Ishikawa (cell line): ENCODE measurements at regions not wholly inside any gene's neighbourhood (a gene's known extent, or its start where the extent isn't known, plus 50 kb on each side); places are given as distances from the start of the nearest gene placed in this dataset.

ENCODE experiments used
- CEBPB ChIP-seq: IDR thresholded peaks from 2 replicates; pipeline ENCODE4 v1.6.1; 2012
- CREB1 ChIP-seq: IDR thresholded peaks from 2 replicates; pipeline ENCODE4 v1.6.1; 2012; ENCODE audit warnings: low read depth
- EGR1 ChIP-seq: IDR thresholded peaks from 2 replicates; pipeline ENCODE4 v1.6.1; 2012
- EP300 ChIP-seq: IDR thresholded peaks from 2 replicates; pipeline ENCODE4 v1.6.1; 2012; ENCODE audit warnings: borderline replicate concordance
- FOXM1 ChIP-seq: IDR thresholded peaks from 2 replicates; pipeline ENCODE4 v1.6.1; 2012; ENCODE audit warnings: low read depth, borderline replicate concordance
- MAX ChIP-seq: IDR thresholded peaks from 2 replicates; pipeline ENCODE4 v1.6.1; 2012
- NFIC ChIP-seq: IDR thresholded peaks from 2 replicates; pipeline ENCODE4 v1.6.1; 2012
- RAD21 ChIP-seq: IDR thresholded peaks from 2 replicates; pipeline ENCODE4 v1.6.1; 2012; ENCODE audit warnings: low read depth
- TAF1 ChIP-seq: IDR thresholded peaks from 2 replicates; pipeline ENCODE4 v1.6.1; 2012; ENCODE audit warnings: low read depth, mild to moderate bottlenecking
- TCF12 ChIP-seq: IDR thresholded peaks from 2 replicates; pipeline ENCODE4 v1.6.1; 2012; ENCODE audit warnings: low read depth
- TEAD4 ChIP-seq: IDR thresholded peaks from 2 replicates; pipeline ENCODE4 v1.6.1; 2012
- USF1 ChIP-seq: IDR thresholded peaks from 2 replicates; pipeline ENCODE4 v1.6.1; 2012
- YY1 ChIP-seq: IDR thresholded peaks from 2 replicates; pipeline ENCODE4 v1.6.1; 2012; ENCODE audit warnings: low read depth
- ZBTB7A ChIP-seq: IDR thresholded peaks from 2 replicates; pipeline ENCODE4 v1.6.1; 2012; ENCODE audit warnings: low read depth
- TF ChIP-seq, protein P1 (sequence below): IDR thresholded peaks from 2 replicates; pipeline ENCODE4 v1.6.1; 2012; ENCODE audit warnings: low read depth, mild to moderate bottlenecking

DNA sequence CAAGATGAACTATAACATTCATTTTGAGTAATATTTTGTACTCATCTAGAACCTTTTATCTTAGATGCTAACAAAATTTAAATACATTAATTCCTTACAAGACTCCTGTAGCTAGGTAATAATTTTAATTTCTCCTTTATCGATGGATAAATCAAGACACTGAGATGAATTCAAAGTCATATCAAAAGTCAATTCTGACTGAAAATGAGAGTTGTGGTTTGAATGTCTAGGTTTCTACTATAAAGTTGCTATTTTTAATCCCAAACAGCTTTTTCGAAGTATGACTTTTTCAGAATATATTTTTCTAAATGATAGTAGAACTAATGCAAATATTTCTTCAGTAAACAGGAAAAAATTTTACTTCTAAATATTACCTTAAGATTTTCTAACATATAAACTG is 491.7 kb upstream of the FAM174A start:
- TF ChIP-seq ZBTB7A (no peak), CREB1 (no peak), CEBPB (no peak), MAX (no peak)

DNA sequence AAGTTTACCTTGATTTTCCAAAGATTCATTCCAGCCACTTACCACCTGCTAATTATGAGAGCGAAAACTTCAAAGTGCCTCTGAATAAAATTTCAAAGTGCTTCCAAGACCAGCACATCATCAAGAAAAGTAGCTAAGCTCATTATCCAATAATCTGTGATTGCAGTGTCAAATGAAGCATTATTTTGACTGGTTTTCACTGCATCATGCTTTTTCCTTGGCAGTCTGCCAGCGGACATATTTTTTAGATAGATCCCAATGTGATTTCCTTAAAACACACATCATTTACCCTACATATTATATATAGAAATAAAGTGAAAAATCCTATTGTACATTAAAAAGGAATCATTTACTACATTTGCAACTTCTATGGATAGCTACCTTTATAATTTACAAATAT is 508.6 kb upstream of the FAM174A start:
- TF ChIP-seq EP300 (no peak), ZBTB7A (no peak), TCF12 (no peak), TEAD4 (no peak), YY1 (no peak), FOXM1 (no peak), MAX (no peak), CEBPB (no peak), NFIC (no peak), RAD21 (no peak), USF1 (no peak), EGR1 (no peak)
- TF ChIP-seq, protein P1, sequence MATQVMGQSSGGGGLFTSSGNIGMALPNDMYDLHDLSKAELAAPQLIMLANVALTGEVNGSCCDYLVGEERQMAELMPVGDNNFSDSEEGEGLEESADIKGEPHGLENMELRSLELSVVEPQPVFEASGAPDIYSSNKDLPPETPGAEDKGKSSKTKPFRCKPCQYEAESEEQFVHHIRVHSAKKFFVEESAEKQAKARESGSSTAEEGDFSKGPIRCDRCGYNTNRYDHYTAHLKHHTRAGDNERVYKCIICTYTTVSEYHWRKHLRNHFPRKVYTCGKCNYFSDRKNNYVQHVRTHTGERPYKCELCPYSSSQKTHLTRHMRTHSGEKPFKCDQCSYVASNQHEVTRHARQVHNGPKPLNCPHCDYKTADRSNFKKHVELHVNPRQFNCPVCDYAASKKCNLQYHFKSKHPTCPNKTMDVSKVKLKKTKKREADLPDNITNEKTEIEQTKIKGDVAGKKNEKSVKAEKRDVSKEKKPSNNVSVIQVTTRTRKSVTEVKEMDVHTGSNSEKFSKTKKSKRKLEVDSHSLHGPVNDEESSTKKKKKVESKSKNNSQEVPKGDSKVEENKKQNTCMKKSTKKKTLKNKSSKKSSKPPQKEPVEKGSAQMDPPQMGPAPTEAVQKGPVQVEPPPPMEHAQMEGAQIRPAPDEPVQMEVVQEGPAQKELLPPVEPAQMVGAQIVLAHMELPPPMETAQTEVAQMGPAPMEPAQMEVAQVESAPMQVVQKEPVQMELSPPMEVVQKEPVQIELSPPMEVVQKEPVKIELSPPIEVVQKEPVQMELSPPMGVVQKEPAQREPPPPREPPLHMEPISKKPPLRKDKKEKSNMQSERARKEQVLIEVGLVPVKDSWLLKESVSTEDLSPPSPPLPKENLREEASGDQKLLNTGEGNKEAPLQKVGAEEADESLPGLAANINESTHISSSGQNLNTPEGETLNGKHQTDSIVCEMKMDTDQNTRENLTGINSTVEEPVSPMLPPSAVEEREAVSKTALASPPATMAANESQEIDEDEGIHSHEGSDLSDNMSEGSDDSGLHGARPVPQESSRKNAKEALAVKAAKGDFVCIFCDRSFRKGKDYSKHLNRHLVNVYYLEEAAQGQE = no peak

- no peak for TF ChIP-seq EP300
- TF ChIP-seq MAX = no peak
- TF ChIP-seq TAF1 = no peak
These were observed 511.6 kb upstream of the FAM174A start for GRCh38 chr5:100023536-100023935.

DNA sequence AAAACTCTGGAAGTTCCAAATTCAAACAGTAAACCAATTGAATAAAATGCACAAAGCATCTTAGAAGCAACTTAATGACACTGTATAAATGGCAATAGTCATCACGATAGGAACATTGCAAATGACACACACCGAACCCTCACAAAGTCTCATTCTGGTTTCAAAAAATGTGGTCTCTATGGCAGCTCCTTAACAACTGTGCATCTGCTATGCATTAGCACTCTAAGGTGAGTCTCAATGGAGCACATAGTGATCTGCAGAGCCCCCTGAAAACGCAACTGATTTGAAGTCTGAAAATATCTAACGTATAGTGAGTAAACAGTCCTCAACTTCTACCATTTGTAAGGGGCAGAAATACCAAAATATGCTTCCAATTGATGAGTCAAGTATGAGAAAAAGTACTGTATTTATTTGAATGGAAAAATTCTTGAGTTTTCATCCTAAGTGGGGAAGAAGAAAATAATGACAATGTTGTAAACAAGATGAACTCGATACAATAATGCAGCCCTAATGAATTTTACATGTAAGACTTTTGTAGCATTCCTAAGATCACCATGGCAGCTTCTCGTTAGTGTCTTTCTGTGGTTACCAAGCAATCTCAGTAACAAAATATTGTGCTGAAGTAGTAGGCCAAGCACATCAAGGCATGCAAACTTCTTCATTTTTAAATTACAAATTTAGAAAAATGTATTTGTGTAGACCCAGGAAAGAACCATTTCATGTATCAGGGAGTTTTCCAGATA is 517.5 kb upstream of the FAM174A start:
- TF ChIP-seq USF1 (no peak), CEBPB (no peak), ZBTB7A (no peak), NFIC (no peak), MAX (no peak), TEAD4 (no peak), YY1 (no peak), EP300 (no peak), TAF1 (no peak), CREB1 (no peak), EGR1 (no peak), RAD21 (no peak)
- TF ChIP-seq, protein P1 = no peak

DNA sequence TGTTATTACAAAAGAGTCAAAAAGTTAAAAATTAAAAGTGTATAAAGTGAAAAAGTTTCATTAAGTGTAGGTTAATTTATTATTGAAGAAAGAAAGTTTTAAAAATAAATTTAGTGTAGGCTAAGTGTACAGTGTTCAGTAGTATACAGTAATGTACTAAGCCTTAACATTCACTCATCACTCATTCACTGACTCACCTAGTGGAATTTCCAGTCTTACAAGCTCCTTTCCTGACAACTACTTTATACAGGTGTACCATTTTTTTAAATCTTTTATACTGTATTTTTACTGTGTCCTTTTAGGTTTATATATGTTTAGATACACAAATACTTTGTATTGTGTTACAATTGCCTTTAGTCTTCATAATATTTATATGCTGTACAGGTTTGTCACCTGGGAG is 530.2 kb upstream of the FAM174A start:
- TF ChIP-seq NFIC (no peak), TEAD4 (no peak), EP300 (no peak), USF1 (no peak), TCF12 (no peak), TAF1 (no peak), MAX (no peak), YY1 (no peak), CREB1 (no peak), EGR1 (no peak), CEBPB (no peak), ZBTB7A (no peak), FOXM1 (no peak), RAD21 (no peak)
- TF ChIP-seq, protein P1 = no peak
